ENCODE measurements at regions not wholly inside any gene's neighbourhood (a gene's known extent, or its start where the extent isn't known, plus 50 kb on each side); places are given as distances from the start of the nearest gene placed in this dataset.

DNA sequence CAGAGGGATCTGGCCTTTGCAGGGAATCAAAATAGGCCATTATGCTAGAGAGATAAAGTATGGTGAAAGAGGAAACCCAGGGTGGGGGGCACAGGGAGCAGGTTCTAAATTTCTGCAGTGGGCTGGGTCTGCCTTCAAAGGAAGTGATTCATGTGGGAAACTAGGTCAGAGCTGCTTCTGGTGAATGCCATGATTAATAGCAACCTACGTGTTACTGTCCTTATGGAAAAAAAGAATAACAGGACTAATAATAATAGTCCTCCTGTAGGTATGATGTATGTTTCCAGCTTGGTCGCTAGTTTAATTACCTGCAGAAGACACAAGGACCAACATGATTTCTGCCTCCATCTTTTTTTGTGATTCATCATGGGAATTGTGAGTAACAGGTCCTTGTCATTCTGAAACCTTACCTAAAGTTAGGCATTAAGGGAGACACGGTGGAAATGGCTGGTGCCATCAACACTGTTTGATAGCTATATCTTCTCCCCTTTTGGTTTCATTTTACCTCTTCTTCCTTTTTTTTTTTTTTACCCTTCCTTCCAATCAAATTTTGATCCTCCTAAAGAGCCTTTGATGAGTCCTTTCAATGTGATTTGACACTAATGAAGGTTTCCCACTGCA lies 180.4 kb downstream of the CPEB2 start:
- no peak for FAIRE-seq
- no peak overlapping the region for H3K4me3 ChIP-seq (ENCODE audit: insufficient read depth, low read depth, low read length)
- H3K79me2 ChIP-seq (ENCODE audit: insufficient read depth, low read length) = no peaks in the 10 kb centered on the region
- Mint-ChIP-seq H3K4me3 (ENCODE audit: unreplicated experiment) (no peak overlapping the region), H3K4me1 (ENCODE audit: low read depth, unreplicated experiment) (peaks cover 34% of the 10 kb centered on the region), H3K27me3 (ENCODE audit: low read depth, unreplicated experiment) (no peaks in the 10 kb centered on the region), H3K27ac (ENCODE audit: unreplicated experiment) (peak overlapping the region; percentile 2), H3K9me3 (ENCODE audit: unreplicated experiment) (no peaks in the 10 kb centered on the region), H3K36me3 (ENCODE audit: low read depth, unreplicated experiment) (no peaks in the 10 kb centered on the region)
- H3K4me1 ChIP-seq (ENCODE audit: insufficient read depth, low read length) = peaks cover 17% of the 10 kb centered on the region
- no peaks in the 10 kb centered on the region for H3K27me3 ChIP-seq (ENCODE audit: insufficient read depth, low read length)
- H3K9me3 ChIP-seq (ENCODE audit: insufficient read depth, low read depth, low read length) = no peaks in the 10 kb centered on the region
- no peak overlapping the region for H3K27ac ChIP-seq (ENCODE audit: low read depth, low read length)
- peak overlapping the region; percentile 35 for H3K4me2 ChIP-seq (ENCODE audit: low read length)
- H4K20me1 ChIP-seq (ENCODE audit: insufficient read depth, low read length) = no peaks in the 10 kb centered on the region
- TF ChIP-seq EZH2 (IDR thresholded peaks at IDR 0.05; ENCODE audit: insufficient read depth, low read length) = no peak
- TF ChIP-seq, protein P1, sequence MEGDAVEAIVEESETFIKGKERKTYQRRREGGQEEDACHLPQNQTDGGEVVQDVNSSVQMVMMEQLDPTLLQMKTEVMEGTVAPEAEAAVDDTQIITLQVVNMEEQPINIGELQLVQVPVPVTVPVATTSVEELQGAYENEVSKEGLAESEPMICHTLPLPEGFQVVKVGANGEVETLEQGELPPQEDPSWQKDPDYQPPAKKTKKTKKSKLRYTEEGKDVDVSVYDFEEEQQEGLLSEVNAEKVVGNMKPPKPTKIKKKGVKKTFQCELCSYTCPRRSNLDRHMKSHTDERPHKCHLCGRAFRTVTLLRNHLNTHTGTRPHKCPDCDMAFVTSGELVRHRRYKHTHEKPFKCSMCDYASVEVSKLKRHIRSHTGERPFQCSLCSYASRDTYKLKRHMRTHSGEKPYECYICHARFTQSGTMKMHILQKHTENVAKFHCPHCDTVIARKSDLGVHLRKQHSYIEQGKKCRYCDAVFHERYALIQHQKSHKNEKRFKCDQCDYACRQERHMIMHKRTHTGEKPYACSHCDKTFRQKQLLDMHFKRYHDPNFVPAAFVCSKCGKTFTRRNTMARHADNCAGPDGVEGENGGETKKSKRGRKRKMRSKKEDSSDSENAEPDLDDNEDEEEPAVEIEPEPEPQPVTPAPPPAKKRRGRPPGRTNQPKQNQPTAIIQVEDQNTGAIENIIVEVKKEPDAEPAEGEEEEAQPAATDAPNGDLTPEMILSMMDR (IDR thresholded peaks at IDR 0.05; ENCODE audit: insufficient read depth, low read depth, low read length) = no peak
- DNase-seq (ENCODE audit: low read depth) = peak; percentile 51
- peak overlapping the region; percentile 17 for H3K9ac ChIP-seq (ENCODE audit: low read length)
- H3K36me3 ChIP-seq (ENCODE audit: insufficient read depth, low read length) = no peaks in the 10 kb centered on the region
- no peak overlapping the region for H2AFZ ChIP-seq (ENCODE audit: low read depth, low read length)

DNA sequence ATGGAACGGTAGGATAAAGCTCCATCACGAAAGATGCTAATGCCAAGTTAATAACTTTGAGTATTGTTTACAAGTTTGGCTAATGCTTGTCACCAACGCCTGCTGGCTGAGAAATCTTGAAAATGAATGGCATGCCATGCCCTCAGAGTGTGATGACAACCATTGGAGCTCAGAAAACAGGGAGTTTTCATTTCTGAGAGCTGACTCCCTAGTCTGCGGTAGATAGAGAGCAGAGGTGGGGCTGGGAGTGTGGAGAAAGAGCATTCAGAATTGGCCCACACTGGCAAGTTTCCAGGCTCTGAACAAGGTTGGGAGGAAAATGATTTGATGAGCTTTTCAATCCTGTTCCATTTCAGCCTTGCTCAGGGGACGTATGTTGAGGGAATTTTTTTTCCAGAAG lies 183.9 kb downstream of the CPEB2 start:
- Mint-ChIP-seq H3K9me3 (ENCODE audit: unreplicated experiment) (no peaks in the 10 kb centered on the region), H3K36me3 (ENCODE audit: low read depth, unreplicated experiment) (no peaks in the 10 kb centered on the region), H3K27ac (ENCODE audit: unreplicated experiment) (peak overlapping the region; percentile 82), H3K4me1 (ENCODE audit: low read depth, unreplicated experiment) (peaks cover 34% of the 10 kb centered on the region), H3K4me3 (ENCODE audit: unreplicated experiment) (no peak overlapping the region), H3K27me3 (ENCODE audit: low read depth, unreplicated experiment) (no peaks in the 10 kb centered on the region)
- Histone ChIP-seq H3K79me2 (ENCODE audit: insufficient read depth, low read length) (no peaks in the 10 kb centered on the region), H4K20me1 (ENCODE audit: insufficient read depth, low read length) (no peaks in the 10 kb centered on the region), H2AFZ (ENCODE audit: low read depth, low read length) (no peak overlapping the region), H3K36me3 (ENCODE audit: insufficient read depth, low read length) (no peaks in the 10 kb centered on the region), H3K4me1 (ENCODE audit: insufficient read depth, low read length) (peaks cover 17% of the 10 kb centered on the region), H3K9me3 (ENCODE audit: insufficient read depth, low read depth, low read length) (no peaks in the 10 kb centered on the region), H3K27ac (ENCODE audit: low read depth, low read length) (peak overlapping the region; percentile 66), H3K4me3 (ENCODE audit: insufficient read depth, low read depth, low read length) (no peak overlapping the region), H3K4me2 (ENCODE audit: low read length) (peak overlapping the region; percentile 36), H3K27me3 (ENCODE audit: insufficient read depth, low read length) (no peaks in the 10 kb centered on the region), H3K9ac (ENCODE audit: low read length) (peak overlapping the region; percentile 64)
- FAIRE-seq (peak; percentile 5), DNase-seq (ENCODE audit: low read depth) (peak; percentile 66)
- TF ChIP-seq EZH2 (IDR thresholded peaks at IDR 0.05; ENCODE audit: insufficient read depth, low read length) = no peak

DNA sequence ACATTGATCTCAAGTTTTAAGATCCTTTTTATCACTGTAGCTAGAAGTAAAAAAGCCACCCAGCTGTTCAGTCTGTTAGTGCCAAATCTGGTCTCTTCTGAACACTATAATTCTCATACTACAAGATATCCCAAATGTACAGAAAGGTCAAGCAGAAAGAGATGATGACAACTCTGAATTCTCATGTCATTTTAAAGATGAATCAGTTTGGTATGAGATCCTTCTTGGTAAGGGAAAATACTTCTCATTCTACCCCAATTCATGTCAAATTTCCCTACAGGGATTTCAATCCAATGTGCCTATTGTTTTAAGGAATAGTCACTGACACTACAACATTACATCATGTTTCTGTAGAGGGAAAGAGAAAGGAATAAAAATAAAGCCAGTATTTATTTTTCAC lies 184.5 kb downstream of the CPEB2 start:
- DNase-seq (ENCODE audit: low read depth) (peak; percentile 4), FAIRE-seq (no peak)
- no peaks in the 10 kb centered on the region for H3K36me3 ChIP-seq (ENCODE audit: insufficient read depth, low read length)
- H3K79me2 ChIP-seq (ENCODE audit: insufficient read depth, low read length) = no peaks in the 10 kb centered on the region
- peak overlapping the region; percentile 66 for H3K27ac ChIP-seq (ENCODE audit: low read depth, low read length)
- Mint-ChIP-seq H3K27me3 (ENCODE audit: low read depth, unreplicated experiment) (no peaks in the 10 kb centered on the region), H3K9me3 (ENCODE audit: unreplicated experiment) (no peaks in the 10 kb centered on the region), H3K27ac (ENCODE audit: unreplicated experiment) (peak overlapping the region; percentile 82), H3K36me3 (ENCODE audit: low read depth, unreplicated experiment) (no peaks in the 10 kb centered on the region), H3K4me3 (ENCODE audit: unreplicated experiment) (no peak overlapping the region), H3K4me1 (ENCODE audit: low read depth, unreplicated experiment) (peaks cover 32% of the 10 kb centered on the region)
- H3K9ac ChIP-seq (ENCODE audit: low read length) = peak overlapping the region; percentile 64
- H3K4me3 ChIP-seq (ENCODE audit: insufficient read depth, low read depth, low read length) = no peak overlapping the region
- H2AFZ ChIP-seq (ENCODE audit: low read depth, low read length) = no peak overlapping the region
- TF ChIP-seq, protein P1 (IDR thresholded peaks at IDR 0.05; ENCODE audit: insufficient read depth, low read depth, low read length) = no peak
- no peak for TF ChIP-seq EZH2 (IDR thresholded peaks at IDR 0.05; ENCODE audit: insufficient read depth, low read length)
- no peaks in the 10 kb centered on the region for H3K27me3 ChIP-seq (ENCODE audit: insufficient read depth, low read length)
- H3K4me1 ChIP-seq (ENCODE audit: insufficient read depth, low read length) = peaks cover 17% of the 10 kb centered on the region
- H3K4me2 ChIP-seq (ENCODE audit: low read length) = peak overlapping the region; percentile 36
- no peaks in the 10 kb centered on the region for H3K9me3 ChIP-seq (ENCODE audit: insufficient read depth, low read depth, low read length)
- no peaks in the 10 kb centered on the region for H4K20me1 ChIP-seq (ENCODE audit: insufficient read depth, low read length)

Measured in astrocyte (in vitro differentiated cells and primary cell).